Body of pancreas (tissue), 4 donors: ENCODE measurements at regions not wholly inside any gene's neighbourhood (a gene's known extent, or its start where the extent isn't known, plus 50 kb on each side); places are given as distances from the start of the nearest gene placed in this dataset.

ENCODE experiments used
- CTCF ChIP-seq, 7 experiments: fragments of 450-650 bp in 4 of 7; fragments of 200-600 bp in 3 of 7; sonication (generic) in 3 of 7; IDR thresholded peaks; one replicate each; pipeline ENCODE4 v1.5.1; 2016 to 2019; ENCODE audit warnings: antibody characterized with exemption in 7 of 7
- POLR2A ChIP-seq, 3 donors: fragments of 450-650 bp; IDR thresholded peaks; one replicate each; pipeline ENCODE4 v1.6.1; 2016; ENCODE audit warnings: antibody characterized with exemption in 3 of 3, mild to moderate bottlenecking in 2 of 3

GRCh38 chr3:137460944-137461343 lies 303.2 kb upstream of the SOX14 start:
- no peak for TF ChIP-seq CTCF (IDR thresholded peaks at IDR 0.05)
- no peak for TF ChIP-seq POLR2A (IDR thresholded peaks at IDR 0.05)
